ENCODE measurements at regions not wholly inside any gene's neighbourhood (a gene's known extent, or its start where the extent isn't known, plus 50 kb on each side); places are given as distances from the start of the nearest gene placed in this dataset.
"Not testable (repeated sequence)": the region's sequence is repeated elsewhere in the genome, so short reads cannot be mapped to it uniquely, and the experiment has no call there.

- DNase-seq (ENCODE audit: low spot score), result no peak
- in situ Hi-C loops (cut with HindIII; ENCODE audit: low sequenced_read_pairs), result no loop called here
These were observed 171.4 kb upstream of the NUPR2 start for GRCh38 chr7:56287429-56288138.

- DNase-seq (ENCODE audit: low spot score), result no peak
- in situ Hi-C loops (cut with HindIII; ENCODE audit: low sequenced_read_pairs), result no loop called here
These were observed 139.9 kb upstream of the NUPR2 start for GRCh38 chr7:56256108-56256507.

GRCh38 chr7:56250135-56250534, 133.9 kb upstream of the NUPR2 start:
- in situ Hi-C loops (cut with HindIII; ENCODE audit: low sequenced_read_pairs), result no loop called here
- DNase-seq (ENCODE audit: low spot score), result no peak

- in situ Hi-C loops (cut with HindIII; ENCODE audit: low sequenced_read_pairs), result no loop called here
- no peak for DNase-seq (ENCODE audit: low spot score)
These were observed 113.4 kb upstream of the NUPR2 start for GRCh38 chr7:56229631-56230030.

- DNase-seq (ENCODE audit: low spot score), result no peak
- in situ Hi-C loops (cut with HindIII; ENCODE audit: low sequenced_read_pairs), result no loop called here
These were observed 106.6 kb upstream of the NUPR2 start for GRCh38 chr7:56222866-56223265.

GRCh38 chr7:56219017-56219416, 102.8 kb upstream of the NUPR2 start:
- in situ Hi-C loops (cut with HindIII; ENCODE audit: low sequenced_read_pairs), result no loop called here
- no peak for DNase-seq (ENCODE audit: low spot score)

- in situ Hi-C loops (cut with HindIII; ENCODE audit: low sequenced_read_pairs), result no loop called here
- no peak for DNase-seq (ENCODE audit: low spot score)
These were observed 102.3 kb upstream of the NUPR2 start for GRCh38 chr7:56218510-56218909.

- no peak for DNase-seq (ENCODE audit: low spot score)
- in situ Hi-C loops (cut with HindIII; ENCODE audit: low sequenced_read_pairs), result no loop called here
These were observed 97.4 kb upstream of the NUPR2 start for GRCh38 chr7:56213574-56213973.

- in situ Hi-C loops (cut with HindIII; ENCODE audit: low sequenced_read_pairs), result no loop called here
- no peak for DNase-seq (ENCODE audit: low spot score)
These were observed 90.2 kb upstream of the NUPR2 start for GRCh38 chr7:56206420-56206819.

- in situ Hi-C loops (cut with HindIII; ENCODE audit: low sequenced_read_pairs), result no loop called here
- no peak for DNase-seq (ENCODE audit: low spot score)
These were observed 83.4 kb upstream of the NUPR2 start for GRCh38 chr7:56199639-56200038.

GRCh38 chr7:56196195-56196594, 80.0 kb upstream of the NUPR2 start:
- in situ Hi-C loops (cut with HindIII; ENCODE audit: low sequenced_read_pairs); DNase-seq (ENCODE audit: low spot score): not testable (repeated sequence)

- in situ Hi-C loops (cut with HindIII; ENCODE audit: low sequenced_read_pairs), result no loop called here
- DNase-seq (ENCODE audit: low spot score), result no peak
These were observed 72.7 kb upstream of the NUPR2 start for GRCh38 chr7:56188823-56189346.

GRCh38 chr7:56188376-56188775, 72.2 kb upstream of the NUPR2 start:
- in situ Hi-C loops (cut with HindIII; ENCODE audit: low sequenced_read_pairs), result no loop called here
- DNase-seq (ENCODE audit: low spot score), result no peak

- DNase-seq (ENCODE audit: low spot score), result no peak
- in situ Hi-C loops (cut with HindIII; ENCODE audit: low sequenced_read_pairs), result no loop called here
These were observed 64.8 kb upstream of the NUPR2 start for GRCh38 chr7:56181010-56181409.

- DNase-seq (ENCODE audit: low spot score), result no peak
- in situ Hi-C loops (cut with HindIII; ENCODE audit: low sequenced_read_pairs), result no loop called here
These were observed 59.6 kb upstream of the NUPR2 start for GRCh38 chr7:56175771-56176170.

- in situ Hi-C loops (cut with HindIII; ENCODE audit: low sequenced_read_pairs), result no loop called here
- DNase-seq (ENCODE audit: low spot score), result no peak
These were observed 58.9 kb upstream of the NUPR2 start for GRCh38 chr7:56174875-56175760.

GRCh38 chr7:56174346-56174874, 58.2 kb upstream of the NUPR2 start:
- in situ Hi-C loops (cut with HindIII; ENCODE audit: low sequenced_read_pairs), result no loop called here
- no peak for DNase-seq (ENCODE audit: low spot score)

Measured in G401 (cell line).